ENCODE measurements at regions not wholly inside any gene's neighbourhood (a gene's known extent, or its start where the extent isn't known, plus 50 kb on each side); places are given as distances from the start of the nearest gene placed in this dataset.
A peak's percentile ranks its signal among the peaks of the same experiment; 100 is the strongest.

GRCh38 chr13:95480791-95481780 lies 71.4 kb upstream of the CLDN10 start:
- DNase-seq (ENCODE audit: low read depth) = no peak
- in situ Hi-C loops (cut with HindIII; ENCODE audit: low pct_unique_long_range_greater_than_20kb, low sequenced_read_pairs) = no loop called here

GRCh38 chr13:95484052-95484451 lies 68.5 kb upstream of the CLDN10 start:
- in situ Hi-C loops (cut with HindIII; ENCODE audit: low pct_unique_long_range_greater_than_20kb, low sequenced_read_pairs) = no loop called here
- no peak for DNase-seq (ENCODE audit: low read depth)

- no peak for DNase-seq (ENCODE audit: low read depth)
- in situ Hi-C loops (cut with HindIII; ENCODE audit: low pct_unique_long_range_greater_than_20kb, low sequenced_read_pairs) = no loop called here
Measured at GRCh38 chr13:95485045-95485517, 67.4 kb upstream of the CLDN10 start.

GRCh38 chr13:95485518-95486144 lies 66.9 kb upstream of the CLDN10 start:
- no peak for DNase-seq (ENCODE audit: low read depth)
- in situ Hi-C loops (cut with HindIII; ENCODE audit: low pct_unique_long_range_greater_than_20kb, low sequenced_read_pairs) = no loop called here

- peak; percentile 8 for DNase-seq (ENCODE audit: low read depth)
- in situ Hi-C loops (cut with HindIII; ENCODE audit: low pct_unique_long_range_greater_than_20kb, low sequenced_read_pairs) = no loop called here
Measured at GRCh38 chr13:95492044-95492801, 60.3 kb upstream of the CLDN10 start.

- peak; percentile 35 for DNase-seq (ENCODE audit: low read depth)
- in situ Hi-C loops (cut with HindIII; ENCODE audit: low pct_unique_long_range_greater_than_20kb, low sequenced_read_pairs) = no loop called here
Measured at GRCh38 chr13:95494082-95494681, 58.3 kb upstream of the CLDN10 start.

GRCh38 chr13:95496485-95496884 lies 56.0 kb upstream of the CLDN10 start:
- in situ Hi-C loops (cut with HindIII; ENCODE audit: low pct_unique_long_range_greater_than_20kb, low sequenced_read_pairs) = no loop called here
- DNase-seq (ENCODE audit: low read depth) = no peak

GRCh38 chr13:95497381-95497807 lies 55.1 kb upstream of the CLDN10 start:
- no peak for DNase-seq (ENCODE audit: low read depth)
- in situ Hi-C loops (cut with HindIII; ENCODE audit: low pct_unique_long_range_greater_than_20kb, low sequenced_read_pairs) = no loop called here

GRCh38 chr13:95498886-95499285 lies 53.6 kb upstream of the CLDN10 start:
- DNase-seq (ENCODE audit: low read depth) = no peak
- in situ Hi-C loops (cut with HindIII; ENCODE audit: low pct_unique_long_range_greater_than_20kb, low sequenced_read_pairs) = no loop called here

- DNase-seq (ENCODE audit: low read depth) = no peak
- in situ Hi-C loops (cut with HindIII; ENCODE audit: low pct_unique_long_range_greater_than_20kb, low sequenced_read_pairs) = no loop called here
Measured at GRCh38 chr13:95499811-95500712, 52.5 kb upstream of the CLDN10 start.

GRCh38 chr13:95502216-95502615 lies 50.3 kb upstream of the CLDN10 start:
- no peak for DNase-seq (ENCODE audit: low read depth)
- in situ Hi-C loops (cut with HindIII; ENCODE audit: low pct_unique_long_range_greater_than_20kb, low sequenced_read_pairs) = no loop called here
